Muscle of leg (tissue), 3 donors: ENCODE measurements at regions not wholly inside any gene's neighbourhood (a gene's known extent, or its start where the extent isn't known, plus 50 kb on each side); places are given as distances from the start of the nearest gene placed in this dataset.

Experiments used
- DNase-seq: peaks from one replicate; pipeline ENCODE4 v3.0.0; 2013
- H3K27ac ChIP-seq: one replicate; pipeline ENCODE4 v1.5.1; 2013; ENCODE audit warnings: mild to moderate bottlenecking, low read length, control low read depth
- H3K27me3 ChIP-seq: one replicate; pipeline ENCODE4 v1.6.1; 2013; ENCODE audit warnings: low read length; ENCODE audit not compliant: control insufficient read depth, insufficient read depth
- H3K36me3 ChIP-seq: one replicate; pipeline ENCODE4 v1.6.1; 2013; ENCODE audit warnings: low read length; ENCODE audit not compliant: control insufficient read depth, insufficient read depth
- H3K4me1 ChIP-seq: one replicate; pipeline ENCODE4 v1.6.1; 2013; ENCODE audit warnings: low read length; ENCODE audit not compliant: control insufficient read depth, insufficient read depth
- H3K4me3 ChIP-seq: one replicate; pipeline ENCODE4 v1.5.1; 2013; ENCODE audit warnings: low read length, control low read depth
- H3K9me3 ChIP-seq: replicated peaks from 2 replicates; pipeline ENCODE4 v1.6.1; 2013; ENCODE audit warnings: low read depth, low read length; ENCODE audit not compliant: control insufficient read depth
- WGBS: methylation state at CpG from one replicate; pipeline ENCODE4 v1.1.5; 2013; ENCODE audit warnings: missing lambda C conversion rate; ENCODE audit not compliant: insufficient coverage; 5-methylcytosine and 5-hydroxymethylcytosine counted together

DNA sequence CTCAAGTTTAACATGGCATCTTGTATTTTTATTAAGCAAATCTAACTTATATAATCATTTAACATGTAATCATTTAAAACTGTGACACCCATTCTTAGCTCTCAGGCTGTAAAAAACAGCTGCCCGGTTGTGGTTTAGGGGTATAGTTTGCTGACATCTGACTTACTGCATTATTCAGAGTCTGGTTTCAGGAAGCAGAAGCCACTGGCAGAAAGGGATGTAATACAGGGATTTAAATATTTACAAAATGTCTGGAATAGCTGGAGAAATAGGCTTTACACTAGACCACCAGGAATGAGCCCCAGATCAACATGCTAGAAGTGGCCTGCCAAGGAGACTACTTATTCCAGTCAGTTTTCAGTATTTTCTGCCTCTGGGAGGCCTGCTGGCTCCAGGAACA lies 421.1 kb downstream of the CD109 start:
- no CpG with 5 or more reads among the region's 1 CpG for WGBS
- H3K27me3 ChIP-seq: no peaks in the 10 kb centered on the region
- H3K36me3 ChIP-seq: no peaks in the 10 kb centered on the region
- no peak for DNase-seq
- no peaks in the 10 kb centered on the region for H3K9me3 ChIP-seq
- no peak overlapping the region for H3K27ac ChIP-seq
- no peak overlapping the region for H3K4me3 ChIP-seq
- no peaks in the 10 kb centered on the region for H3K4me1 ChIP-seq

DNA sequence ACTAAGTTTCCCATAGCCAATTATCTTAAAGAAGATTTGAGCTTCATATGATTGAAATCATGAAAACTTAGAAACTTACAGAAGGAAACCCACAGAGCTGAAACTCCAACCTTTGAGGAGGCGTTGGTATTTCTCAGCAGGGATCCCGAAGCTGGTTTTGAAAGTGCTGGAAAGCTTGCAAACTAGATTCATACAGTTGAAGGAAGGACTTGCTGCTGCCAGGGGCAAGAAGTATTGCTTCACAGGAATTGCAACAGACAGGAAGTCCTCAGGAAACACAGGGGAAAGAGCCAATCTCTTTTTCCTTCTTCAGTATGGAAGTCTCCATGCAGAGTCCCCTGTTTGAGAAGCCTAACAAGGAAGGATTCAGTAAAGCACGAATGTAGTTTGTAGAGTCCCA lies 419.7 kb downstream of the CD109 start:
- H3K27me3 ChIP-seq: no peaks in the 10 kb centered on the region
- H3K36me3 ChIP-seq: no peaks in the 10 kb centered on the region
- H3K27ac ChIP-seq: no peak overlapping the region
- WGBS: no CpG with 5 or more reads among the region's 3 CpGs
- DNase-seq: no peak
- no peaks in the 10 kb centered on the region for H3K4me1 ChIP-seq
- no peak overlapping the region for H3K4me3 ChIP-seq
- H3K9me3 ChIP-seq: no peaks in the 10 kb centered on the region

DNA sequence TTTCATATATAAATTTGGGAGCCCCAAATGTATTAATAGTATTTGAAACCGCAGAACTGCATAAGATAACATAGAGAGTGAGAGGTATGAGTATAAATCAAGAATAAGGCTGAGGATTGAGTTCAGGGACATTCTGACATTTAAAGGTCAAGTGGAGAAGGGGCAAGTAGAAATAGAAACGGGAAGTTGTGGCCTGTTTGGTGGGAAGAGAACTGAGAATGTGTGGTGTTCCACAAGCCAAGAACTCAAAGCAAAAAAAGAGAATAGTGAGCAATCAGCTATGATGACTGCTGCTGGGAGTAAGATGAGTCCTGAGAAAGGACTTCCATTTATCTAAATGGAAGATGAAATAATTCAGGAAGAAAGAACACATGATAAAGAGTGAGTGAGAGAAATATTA lies 418.4 kb downstream of the CD109 start:
- Histone ChIP-seq H3K9me3 (no peaks in the 10 kb centered on the region), H3K27ac (no peak overlapping the region), H3K4me3 (no peak overlapping the region), H3K4me1 (no peaks in the 10 kb centered on the region), H3K27me3 (no peaks in the 10 kb centered on the region), H3K36me3 (no peaks in the 10 kb centered on the region)
- WGBS: 75% methylated on average over 2 of the region's 2 CpGs
- DNase-seq: no peak

DNA sequence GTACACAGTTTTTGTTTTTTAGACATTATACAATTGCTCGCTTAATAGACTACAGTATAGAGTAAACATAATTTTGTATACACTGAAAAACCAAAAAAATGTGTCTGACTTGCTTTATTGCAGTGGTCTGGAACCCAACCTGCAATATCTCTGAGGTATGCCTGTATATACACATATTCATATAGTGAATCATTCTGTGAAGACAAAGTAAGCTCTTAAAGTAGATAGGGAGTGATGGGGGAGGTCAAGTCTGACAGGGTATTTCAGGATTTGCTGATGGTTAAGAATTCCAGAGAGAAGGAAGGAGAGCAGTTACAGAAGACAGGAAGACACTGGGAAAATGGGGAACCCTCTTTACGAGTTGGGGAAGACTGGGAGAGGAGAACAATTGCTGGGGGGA lies 417.9 kb downstream of the CD109 start:
- H3K27me3 ChIP-seq: no peaks in the 10 kb centered on the region
- no peak overlapping the region for H3K4me3 ChIP-seq
- no peaks in the 10 kb centered on the region for H3K9me3 ChIP-seq
- DNase-seq: no peak
- H3K4me1 ChIP-seq: no peaks in the 10 kb centered on the region
- no peak overlapping the region for H3K27ac ChIP-seq
- 63% methylated on average over 1 of the region's 2 CpGs for WGBS
- H3K36me3 ChIP-seq: no peaks in the 10 kb centered on the region

DNA sequence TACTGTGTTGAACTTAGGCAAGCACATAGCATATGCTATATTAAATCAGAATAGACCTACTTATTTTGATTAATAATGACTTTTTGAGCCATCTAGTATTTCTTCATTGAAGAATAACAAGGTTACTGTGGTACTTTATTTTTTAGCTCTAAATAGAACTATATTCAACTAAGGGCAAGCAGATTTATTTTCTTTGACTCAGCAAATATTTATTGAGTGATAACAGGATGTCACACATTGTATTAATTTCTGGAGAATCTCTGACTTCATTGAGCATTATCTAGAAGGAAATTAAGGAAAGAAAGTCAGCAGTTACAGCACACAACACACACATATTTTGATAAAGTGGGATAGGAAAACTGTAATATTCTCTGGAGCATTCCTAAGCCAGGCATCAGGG lies 407.4 kb downstream of the CD109 start:
- no peaks in the 10 kb centered on the region for H3K9me3 ChIP-seq
- no peak overlapping the region for H3K27ac ChIP-seq
- H3K4me3 ChIP-seq: no peak overlapping the region
- no peaks in the 10 kb centered on the region for H3K27me3 ChIP-seq
- no peaks in the 10 kb centered on the region for H3K4me1 ChIP-seq
- no peaks in the 10 kb centered on the region for H3K36me3 ChIP-seq
- DNase-seq: no peak

DNA sequence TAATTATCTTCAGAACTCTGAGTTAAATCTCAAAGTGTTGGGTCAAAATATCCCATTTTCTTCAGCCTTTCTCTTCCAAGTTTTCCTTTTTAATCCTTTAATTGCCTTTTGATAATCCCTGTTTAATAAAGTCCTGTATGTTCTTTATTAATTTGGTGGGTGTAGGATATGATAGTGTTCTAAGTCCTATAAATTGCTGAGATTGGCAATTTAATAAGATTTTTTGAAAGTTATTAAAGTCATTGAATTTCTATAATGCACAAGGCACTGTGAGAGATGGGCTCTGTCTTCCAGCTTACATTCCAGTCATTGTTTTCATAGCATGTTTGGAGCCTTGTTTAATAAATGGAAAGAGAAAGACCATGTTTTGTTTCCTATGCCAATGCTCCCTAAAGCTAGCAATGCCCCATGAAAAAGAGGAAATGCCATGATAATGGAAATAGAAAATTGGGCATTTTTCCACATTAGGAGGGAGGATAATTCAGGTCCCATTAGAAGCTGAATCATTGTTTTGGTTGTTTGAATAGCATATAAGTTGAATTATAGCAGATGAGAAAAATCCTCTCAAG lies 404.8 kb downstream of the CD109 start:
- no peak overlapping the region for H3K4me3 ChIP-seq
- H3K9me3 ChIP-seq: no peaks in the 10 kb centered on the region

DNA sequence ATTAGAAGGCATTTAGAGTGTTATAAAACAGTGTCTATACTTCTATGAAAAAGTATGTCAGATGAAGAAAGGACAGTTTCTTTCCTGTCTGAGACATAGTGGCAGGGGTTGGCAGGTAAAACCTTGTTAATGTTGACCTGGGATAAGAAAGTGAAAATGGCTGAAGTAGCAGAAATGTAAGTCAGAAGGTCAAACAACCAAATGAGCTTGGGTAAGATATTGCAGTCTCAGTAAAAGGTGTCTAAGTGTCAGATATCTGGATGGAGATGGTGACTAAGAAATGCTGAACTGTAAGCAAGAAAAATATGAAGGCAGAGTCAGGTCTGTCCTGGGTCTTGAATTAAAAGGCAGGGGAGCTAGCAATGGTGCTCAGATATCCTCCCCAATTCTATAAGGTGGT lies 400.3 kb downstream of the CD109 start:
- no peak for DNase-seq
- Histone ChIP-seq H3K4me3 (no peak overlapping the region), H3K27ac (no peak overlapping the region), H3K36me3 (no peaks in the 10 kb centered on the region), H3K27me3 (no peaks in the 10 kb centered on the region), H3K9me3 (no peaks in the 10 kb centered on the region), H3K4me1 (peaks cover 4% of the 10 kb centered on the region)

More for the DNA sequence above, 404.8 kb downstream of the CD109 start:
- no peaks in the 10 kb centered on the region for H3K27me3 ChIP-seq
- no peaks in the 10 kb centered on the region for H3K4me1 ChIP-seq
- H3K27ac ChIP-seq: no peak overlapping the region
- H3K36me3 ChIP-seq: no peaks in the 10 kb centered on the region
- no peak for DNase-seq

DNA sequence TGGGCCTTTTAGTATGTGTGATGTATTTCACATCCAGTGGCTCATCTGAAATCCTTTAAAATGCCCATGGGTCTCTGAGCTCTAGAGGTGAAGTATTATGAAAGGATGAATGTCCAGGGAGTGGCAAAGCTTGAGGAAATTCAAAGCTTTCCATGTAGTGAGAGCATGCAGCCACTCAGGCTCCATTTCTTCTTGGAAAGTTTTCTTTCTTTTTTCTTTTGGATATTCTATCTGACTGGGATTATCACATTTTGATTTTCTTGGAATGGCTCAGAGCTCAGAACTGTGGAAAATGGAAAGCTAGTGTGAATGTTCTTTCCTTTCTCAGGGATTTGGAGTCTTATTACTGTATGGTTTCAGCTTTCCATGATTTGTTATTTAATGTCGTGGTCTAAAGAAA lies 397.4 kb downstream of the CD109 start:
- Histone ChIP-seq H3K36me3 (no peaks in the 10 kb centered on the region), H3K27me3 (no peaks in the 10 kb centered on the region), H3K27ac (no peak overlapping the region), H3K9me3 (no peaks in the 10 kb centered on the region), H3K4me3 (no peak overlapping the region), H3K4me1 (peaks cover 4% of the 10 kb centered on the region)
- peak; percentile 62 for DNase-seq
- no CpG with 5 or more reads among the region's 1 CpG for WGBS

DNA sequence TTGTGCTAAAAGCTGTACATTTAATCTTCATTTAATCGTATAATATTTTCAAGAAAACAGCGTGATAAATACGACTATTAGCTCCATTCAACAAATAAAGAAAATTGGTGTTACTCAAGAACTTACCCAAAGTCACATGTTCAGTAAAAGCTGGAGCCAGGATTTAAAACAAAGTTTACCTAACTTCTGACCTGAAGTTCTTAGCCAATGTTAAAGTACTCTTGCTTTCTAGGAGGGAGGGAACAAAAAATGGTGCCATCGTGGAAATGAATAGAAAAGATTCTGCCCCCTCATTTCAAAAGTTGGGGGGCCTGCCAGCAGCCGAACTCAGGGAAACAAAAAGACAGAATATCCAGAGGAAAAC lies 395.8 kb downstream of the CD109 start:
- Histone ChIP-seq H3K4me1 (peaks cover 4% of the 10 kb centered on the region), H3K27ac (no peak overlapping the region), H3K9me3 (no peaks in the 10 kb centered on the region), H3K4me3 (no peak overlapping the region), H3K27me3 (no peaks in the 10 kb centered on the region), H3K36me3 (no peaks in the 10 kb centered on the region)
- 63% methylated on average over 1 of the region's 5 CpGs for WGBS
- DNase-seq: no peak

DNA sequence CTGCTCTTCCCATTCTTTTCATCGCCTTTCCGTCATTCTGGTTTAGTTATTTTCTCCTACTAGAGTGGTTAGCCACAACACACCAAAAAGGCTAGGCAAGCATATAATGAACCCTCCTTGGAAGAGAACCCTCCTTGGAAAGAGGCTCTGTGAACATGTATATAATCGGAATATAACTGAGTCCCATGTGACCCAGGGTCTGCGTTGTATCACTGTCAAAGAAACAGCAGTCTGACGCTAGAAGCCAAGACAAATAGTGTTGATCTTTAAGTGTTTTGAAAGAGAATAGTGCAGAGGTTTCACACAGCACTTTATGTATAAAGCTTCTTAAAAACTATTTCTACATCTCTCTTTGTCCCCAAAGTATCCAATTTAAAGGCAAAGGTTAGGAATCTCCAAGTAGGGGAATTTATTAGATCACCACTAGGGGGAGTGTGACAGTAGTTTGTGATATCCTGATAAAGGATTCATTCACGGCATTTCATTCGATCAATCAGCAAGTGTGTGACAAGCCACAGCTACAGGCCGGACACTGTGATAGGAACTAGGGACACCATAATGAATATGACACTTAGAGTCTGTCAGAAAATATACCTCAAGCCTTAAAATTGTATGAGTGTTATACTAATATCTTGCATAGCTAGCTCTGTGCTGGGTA lies 395.3 kb downstream of the CD109 start:
- 90% methylated on average over 2 of the region's 8 CpGs for WGBS
- H3K4me1 ChIP-seq: peaks cover 4% of the 10 kb centered on the region
- no peak overlapping the region for H3K4me3 ChIP-seq
- peak overlapping the region; percentile 38 for H3K27ac ChIP-seq
- H3K27me3 ChIP-seq: no peaks in the 10 kb centered on the region
- H3K36me3 ChIP-seq: no peaks in the 10 kb centered on the region
- H3K9me3 ChIP-seq: no peaks in the 10 kb centered on the region
- peak; percentile 75 for DNase-seq

DNA sequence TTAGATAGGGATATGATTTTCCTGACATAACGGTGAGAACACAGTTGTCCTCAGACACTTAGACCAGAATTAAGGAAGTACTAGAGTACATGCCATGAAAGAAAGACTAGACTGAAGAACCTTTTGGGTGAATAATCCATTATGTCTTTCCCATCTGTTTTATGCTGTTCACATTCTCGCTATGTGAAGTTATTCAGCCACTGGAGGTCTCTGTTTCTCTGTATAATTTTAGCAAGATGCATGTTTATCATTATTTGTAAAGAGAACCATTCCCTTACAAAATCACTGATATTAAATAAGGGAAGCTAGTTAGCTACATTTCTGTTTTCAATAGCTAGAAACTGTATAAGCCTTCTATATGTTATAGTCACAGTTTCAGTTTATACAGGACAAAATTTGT lies 391.9 kb downstream of the CD109 start:
- no peaks in the 10 kb centered on the region for H3K27me3 ChIP-seq
- DNase-seq: peak; percentile 89
- no peaks in the 10 kb centered on the region for H3K4me1 ChIP-seq
- no CpG with 5 or more reads among the region's 2 CpGs for WGBS
- no peaks in the 10 kb centered on the region for H3K36me3 ChIP-seq
- no peak overlapping the region for H3K4me3 ChIP-seq
- no peaks in the 10 kb centered on the region for H3K9me3 ChIP-seq
- H3K27ac ChIP-seq: no peak overlapping the region
